GM12878 (cell line): ENCODE measurements at regions not wholly inside any gene's neighbourhood (a gene's known extent, or its start where the extent isn't known, plus 50 kb on each side); places are given as distances from the start of the nearest gene placed in this dataset.

Source experiments
- ATAC-seq: fragments of 200-7000 bp; cut with Tn5 transposase; 3 replicates; pipeline ENCODE4 v1.9.1; 2020; ENCODE audit warnings: mild to moderate bottlenecking, moderate library complexity
- BruUV-seq: library from RNA; stranded (reverse); fragments of 400-500 nt; replicated peaks from 2 replicates; lab custom pipeline; 2021; lab: Mats Ljungman, UMichigan
- CTCF ChIA-PET: fragments of 300-600 bp; sonication (Branson Sonifier 250); formaldehyde crosslinking; extraction: SDS; loops from one replicate; lab custom pipeline; 2021; ENCODE audit warnings: inconsistent platforms; lab: Yijun Ruan, JAX
- POLR2A ChIA-PET: fragments of 350-600 bp; formaldehyde crosslinking; extraction: SDS; loops from one replicate; lab custom pipeline; 2021; ENCODE audit warnings: inconsistent platforms; lab: Charles Lee
- RAD21 ChIA-PET: fragments of 300-600 bp; sonication (Branson Sonifier 250); formaldehyde crosslinking; loops from one replicate; lab custom pipeline; 2023; ENCODE audit warnings: antibody characterized with exemption; ENCODE audit not compliant: unreplicated experiment; lab: Charles Lee
- SMC1A ChIA-PET: fragments of 300-600 bp; sonication (Branson Sonifier 250); formaldehyde crosslinking; loops from one replicate; lab custom pipeline; 2023; ENCODE audit not compliant: unreplicated experiment, uncharacterized antibody; lab: Charles Lee
- DNase-seq: peaks from one replicate; pipeline ENCODE4 v3.0.0-alpha.2; 2011; ENCODE audit warnings: low read depth, low spot score
- FAIRE-seq: peaks from 3 replicates; lab custom pipeline; 2011; peaks lifted over from hg19 to GRCh38; lab: Jason Lieb, UNC
- H2AFZ ChIP-seq: 2 replicates; pipeline ENCODE4 v1.6.0; 2011; ENCODE audit warnings: low read depth, low read length, control low read depth; ENCODE audit not compliant: control insufficient read depth
- H3K27ac ChIP-seq: 2 replicates; pipeline ENCODE4 v1.5.1; 2011; ENCODE audit warnings: control low read depth; ENCODE audit not compliant: control insufficient read depth, insufficient read depth
- H3K27me3 ChIP-seq, 2 experiments: replicated peaks in 1 of 2; 2 replicates each; pipeline versions ENCODE4 v1.6.0 to v1.6.1; 2011; ENCODE audit warnings: low read length in 1 of 2; ENCODE audit not compliant: control insufficient read depth in 2 of 2, insufficient read depth in 2 of 2
- H3K36me3 ChIP-seq, 2 experiments: 2 replicates each; pipeline ENCODE4 v1.5.1; 2011; ENCODE audit warnings: low read length in 1 of 2; ENCODE audit not compliant: control insufficient read depth in 2 of 2, insufficient read depth in 2 of 2
- H3K4me1 ChIP-seq: 2 replicates; pipeline ENCODE4 v1.6.1; 2011; ENCODE audit warnings: mild to moderate bottlenecking, low read length, moderate library complexity, mixed read lengths; ENCODE audit not compliant: control insufficient read depth, insufficient read depth
- H3K4me2 ChIP-seq: 2 replicates; pipeline ENCODE4 v1.6.0; 2011; ENCODE audit warnings: control low read depth; ENCODE audit not compliant: control insufficient read depth, insufficient read depth
- H3K4me3 ChIP-seq: fragments of 200-600 bp; sonication (generic); 2 replicates; pipeline ENCODE4 v1.5.1; 2016
- H3K79me2 ChIP-seq: 2 replicates; pipeline ENCODE4 v1.6.0; 2011; ENCODE audit warnings: low read length; ENCODE audit not compliant: control insufficient read depth, insufficient read depth
- H3K9ac ChIP-seq: 2 replicates; pipeline ENCODE4 v1.8.0; 2011; ENCODE audit warnings: low read length, control low read depth, mixed read lengths; ENCODE audit not compliant: control insufficient read depth, insufficient read depth
- H3K9me3 ChIP-seq: replicated peaks from 3 replicates; pipeline ENCODE4 v1.5.1; 2011; ENCODE audit warnings: mild to moderate bottlenecking, low read length; ENCODE audit not compliant: control insufficient read depth, insufficient read depth
- H4K20me1 ChIP-seq: 2 replicates; pipeline ENCODE4 v1.6.0; 2011; ENCODE audit not compliant: control insufficient read depth, insufficient read depth
- CREB1 ChIP-seq: IDR thresholded peaks from 2 replicates; pipeline ENCODE4 v1.6.1; 2012; ENCODE audit warnings: low read depth, mild to moderate bottlenecking, inconsistent platforms
- EP300 ChIP-seq, 2 experiments: fragments of 150-350 bp in 1 of 2; IDR thresholded peaks; 2 replicates each; pipeline ENCODE4 v1.6.1; 2011 to 2012; ENCODE audit warnings: low read depth in 2 of 2, low read length in 2 of 2, borderline replicate concordance in 1 of 2, improper control_type of control experiment in 1 of 2, inconsistent platforms in 1 of 2; ENCODE audit not compliant: control insufficient read depth in 1 of 2
- NFYA ChIP-seq: IDR thresholded peaks from 2 replicates; pipeline ENCODE4 v1.6.1; 2011; ENCODE audit warnings: low read depth, mild to moderate bottlenecking, low read length, improper control_type of control experiment, borderline replicate concordance
- POLR2A ChIP-seq: IDR thresholded peaks from 2 replicates; pipeline ENCODE4 v1.6.1; 2011; ENCODE audit warnings: low read depth, mild to moderate bottlenecking, low read length
- RCOR1 ChIP-seq: conservative IDR thresholded peaks from 2 replicates; pipeline ENCODE4 v1.6.1; 2012; ENCODE audit warnings: low read depth, low read length, improper control_type of control experiment
- SUPT20H ChIP-seq: IDR thresholded peaks from 2 replicates; pipeline ENCODE4 v1.6.1; 2011; ENCODE audit warnings: low read depth, mild to moderate bottlenecking, low read length, moderate library complexity, borderline replicate concordance; ENCODE audit not compliant: control insufficient read depth
- ZBTB33 ChIP-seq: fragments of 450-650 bp; IDR thresholded peaks from 2 replicates; pipeline ENCODE4 v1.6.1; 2017; ENCODE audit warnings: mild to moderate bottlenecking
- WGBS: methylation state at CpG from one replicate; pipeline ENCODE4 v1.1.6; 2016; ENCODE audit warnings: low lambda C conversion rate; ENCODE audit not compliant: insufficient replicate concordance, insufficient coverage; ENCODE audit errors: missing lambda C conversion rate; 5-methylcytosine and 5-hydroxymethylcytosine counted together
- in situ Hi-C: fragments of 300-500 bp; cut with MboI; formaldehyde crosslinking; loops from 9 replicates; pipeline ENCODE4 v1.14.3; 2018; ENCODE audit warnings: mixed read lengths
- intact Hi-C: fragments of 100-400 bp; cut with micrococcal nuclease; formaldehyde crosslinking; loops from one replicate; pipeline ENCODE4 v1.14.2; 2022; ENCODE audit not compliant: unreplicated experiment

DNA sequence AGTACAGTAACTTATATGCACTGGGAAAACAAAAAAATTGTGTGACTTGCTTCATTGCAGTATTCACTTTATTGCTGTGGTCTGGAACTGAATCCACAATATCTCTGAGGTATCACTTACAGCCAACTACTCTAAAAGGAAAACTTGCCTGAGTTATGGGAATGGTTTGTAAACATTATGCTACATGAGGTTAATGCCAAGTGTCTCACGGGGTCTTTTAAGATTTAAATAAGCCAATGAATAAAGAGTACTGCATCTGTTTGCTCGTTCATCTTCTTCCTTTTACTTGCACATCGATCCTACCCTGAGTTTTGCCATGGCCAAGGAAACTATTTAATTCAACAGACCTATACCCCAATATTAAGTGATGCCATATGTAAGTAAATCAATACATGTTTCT is 72.0 kb upstream of the API5 start:
- ChIA-PET RAD21 (no interaction called here), POLR2A (no interaction called here), CTCF (no interaction called here), SMC1A (no interaction called here)
- H3K4me3 ChIP-seq = no peak overlapping the region
- H3K27ac ChIP-seq = no peak overlapping the region
- intact Hi-C loops = no loop called here
- ATAC-seq = no peak
- TF ChIP-seq ZBTB33 (no peak), NFYA (no peak), RCOR1 (no peak), CREB1 (no peak), EP300 (IDR thresholded peaks at IDR 0.05; ENCODE audit: borderline replicate concordance in 1 of 2, control insufficient read depth in 1 of 2, low read depth in 2 of 2, low read length in 2 of 2) (no peak), SUPT20H (no peak), POLR2A (no peak)
- TF ChIP-seq, all 136 proteins: peak for 0
- Histone ChIP-seq H3K27me3 (no peaks in the 10 kb centered on the region), H3K36me3 (no peaks in the 10 kb centered on the region), H3K4me2 (no peak overlapping the region), H3K4me1 (no peaks in the 10 kb centered on the region), H3K9me3 (no peaks in the 10 kb centered on the region), H4K20me1 (no peaks in the 10 kb centered on the region), H3K79me2 (no peaks in the 10 kb centered on the region), H2AFZ (no peak overlapping the region), H3K9ac (no peak overlapping the region)
- in situ Hi-C loops = no loop called here
- FAIRE-seq (no peak), DNase-seq (no peak)
- 3% methylated on average over 3 of the region's 3 CpGs for WGBS
- BruUV-seq = no TSS peak
